Glomerular visceral epithelial cell (primary cell): ENCODE measurements at regions not wholly inside any gene's neighbourhood (a gene's known extent, or its start where the extent isn't known, plus 50 kb on each side); places are given as distances from the start of the nearest gene placed in this dataset.

ENCODE experiments used
- DNase-seq: peaks from one replicate; pipeline ENCODE4 v3.0.0-alpha.2; 2016; ENCODE audit errors: extremely low spot score

DNA sequence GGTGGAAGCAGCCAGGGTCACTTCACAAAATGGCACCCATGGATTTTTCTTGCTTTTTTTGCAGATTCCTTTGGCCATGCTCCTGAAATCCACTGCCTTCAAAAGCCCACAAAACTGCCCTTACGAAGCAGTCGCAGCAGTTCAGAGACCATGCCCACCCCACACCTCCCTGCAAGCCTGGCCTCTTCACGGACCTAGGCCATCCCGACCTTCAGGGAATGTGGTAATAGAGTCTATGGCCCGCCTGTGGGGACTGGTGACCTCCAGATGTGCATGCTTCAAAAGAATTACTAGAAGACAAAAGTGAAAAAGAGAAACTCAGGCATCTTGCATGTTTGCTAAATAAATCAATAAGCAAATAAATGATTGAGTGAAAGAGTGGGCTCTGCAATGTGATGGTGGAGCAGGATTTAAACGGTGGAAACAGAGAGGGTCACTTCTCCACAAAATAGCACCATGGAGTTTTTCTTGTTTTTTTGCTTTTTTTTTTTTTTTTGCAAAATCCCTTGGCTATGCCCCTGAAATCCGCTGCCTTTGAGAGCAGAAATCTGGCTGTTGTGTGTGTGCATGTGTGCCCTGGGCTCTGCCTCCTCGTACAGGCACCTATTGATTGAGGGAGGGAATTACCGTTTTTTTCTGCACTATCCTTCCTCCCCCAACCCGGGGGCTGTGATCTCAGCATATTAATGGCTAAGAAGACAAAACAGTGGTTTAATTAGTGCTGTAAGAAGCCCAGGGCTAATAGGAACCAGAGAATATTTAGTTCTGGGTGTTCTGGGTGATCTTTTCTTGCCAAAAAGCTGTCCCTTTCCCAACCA lies 107.4 kb downstream of the PXDC1 start:
- DNase-seq = no peak

- no peak for DNase-seq
These were observed 110.6 kb downstream of the PXDC1 start for GRCh38 chr6:3640868-3641267.

- no peak for DNase-seq
These were observed 112.9 kb downstream of the PXDC1 start for GRCh38 chr6:3638662-3639061.

- DNase-seq = no peak
These were observed 115.5 kb downstream of the PXDC1 start for GRCh38 chr6:3636060-3636459.

DNA sequence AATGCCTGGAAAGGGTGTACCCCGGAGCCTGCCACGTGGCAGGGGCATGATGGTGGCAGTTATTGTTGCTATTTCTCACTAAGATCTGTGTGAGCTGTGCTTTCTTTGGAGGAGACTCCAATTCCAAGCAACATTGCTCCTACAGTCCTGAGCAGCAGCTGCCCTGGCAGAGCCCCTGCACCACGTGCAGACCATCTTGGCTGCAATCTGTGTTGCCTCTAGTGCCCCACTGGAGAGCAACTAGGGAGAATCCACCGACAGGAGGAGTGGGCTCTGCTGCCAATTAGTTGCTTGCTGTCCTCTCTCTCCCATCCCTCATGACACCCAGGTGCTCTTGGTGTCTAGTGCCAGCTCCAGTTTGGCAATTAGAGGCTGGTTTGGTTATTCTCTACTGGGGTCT lies 116.0 kb downstream of the PXDC1 start:
- DNase-seq = no peak

- DNase-seq = no peak
These were observed 117.2 kb downstream of the PXDC1 start for GRCh38 chr6:3634280-3634816.

- DNase-seq = no peak
These were observed 117.8 kb downstream of the PXDC1 start for GRCh38 chr6:3633711-3634110.

DNA sequence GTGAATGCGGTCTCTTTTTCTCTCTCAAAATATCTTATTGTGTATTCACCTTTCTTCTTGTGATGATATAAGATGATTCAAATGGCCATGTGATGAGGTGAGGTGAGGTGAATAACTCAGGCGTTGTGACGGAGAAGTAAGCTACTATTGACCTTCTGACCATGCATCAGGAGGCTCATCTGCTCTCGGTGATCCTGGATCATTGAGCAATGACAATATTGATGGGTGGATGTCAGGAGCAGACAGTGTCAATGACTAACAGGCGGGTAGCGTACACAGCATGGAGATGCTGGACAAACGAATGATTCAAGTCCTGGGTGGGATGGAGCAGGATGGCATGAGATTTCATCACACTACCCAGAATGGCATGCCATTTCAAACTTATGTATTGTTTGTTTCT lies 119.6 kb downstream of the PXDC1 start:
- DNase-seq = no peak

GRCh38 chr6:3631186-3631585 lies 120.3 kb downstream of the PXDC1 start:
- no peak for DNase-seq

GRCh38 chr6:3630258-3630835 lies 121.2 kb downstream of the PXDC1 start:
- no peak for DNase-seq

GRCh38 chr6:3627956-3628835 lies 123.3 kb downstream of the PXDC1 start:
- DNase-seq = no peak

DNA sequence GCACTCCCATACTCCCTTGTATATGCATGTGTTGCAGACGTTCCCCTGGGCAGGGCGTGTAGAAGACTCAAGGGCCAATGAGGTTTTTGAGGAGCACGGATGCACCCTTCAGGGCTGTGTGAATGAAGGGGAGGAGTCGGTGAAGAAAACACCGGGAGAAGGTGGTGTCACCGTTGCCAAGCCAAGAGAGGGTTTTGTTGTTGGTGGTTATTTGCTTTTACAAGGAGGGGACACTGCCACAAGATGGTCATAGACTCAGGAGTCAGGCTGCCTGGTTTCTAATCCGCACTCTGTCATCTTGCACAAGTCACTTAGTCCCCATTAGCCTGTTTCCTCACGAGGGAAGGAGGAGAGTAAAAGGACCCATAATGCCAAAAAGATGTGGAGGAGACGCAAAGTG lies 124.0 kb downstream of the PXDC1 start:
- DNase-seq = no peak

- DNase-seq = no peak
These were observed 125.4 kb downstream of the PXDC1 start for GRCh38 chr6:3625980-3626563.

DNA sequence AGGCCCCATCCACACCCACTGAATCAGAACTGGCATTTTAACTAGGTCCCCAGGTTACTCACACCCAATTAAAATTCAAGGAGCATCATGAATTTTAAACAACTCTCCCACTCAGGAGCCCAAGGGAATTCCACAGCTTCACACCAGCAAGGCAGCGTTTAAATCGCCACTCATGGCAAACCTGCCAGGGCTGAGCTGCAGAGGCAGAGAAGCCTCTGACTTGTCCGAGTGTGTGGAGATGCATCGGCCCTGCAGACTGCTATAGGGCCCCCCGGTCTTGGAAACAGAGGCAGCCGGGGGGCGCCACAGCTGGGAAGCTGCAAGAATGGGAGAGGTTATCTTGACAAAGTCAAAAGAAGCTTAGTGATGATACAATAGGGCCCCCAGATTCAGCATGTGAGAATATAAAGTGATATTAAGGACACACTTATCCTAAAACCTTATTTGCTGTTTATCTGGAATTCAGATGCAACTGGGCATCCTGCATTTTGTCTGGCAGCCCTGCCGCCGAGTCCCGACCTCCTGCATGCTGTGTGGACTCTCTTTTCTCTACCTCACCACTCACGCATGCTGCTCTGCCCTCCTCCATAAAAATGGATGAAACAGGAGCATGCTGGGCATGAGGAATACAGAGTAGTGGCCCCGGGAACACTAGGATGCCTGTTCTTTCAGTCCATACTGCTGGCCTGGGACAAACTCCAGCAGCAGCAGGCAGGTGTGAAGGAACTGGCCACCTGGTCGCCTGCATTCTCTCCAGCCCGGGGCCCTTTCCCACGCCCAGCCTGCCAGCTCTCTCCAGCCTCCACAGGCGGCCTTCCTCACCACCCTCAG lies 126.1 kb downstream of the PXDC1 start:
- DNase-seq = no peak

GRCh38 chr6:3624250-3625136 lies 127.0 kb downstream of the PXDC1 start:
- DNase-seq = no peak

GRCh38 chr6:3623451-3624249 lies 127.9 kb downstream of the PXDC1 start:
- no peak for DNase-seq

DNA sequence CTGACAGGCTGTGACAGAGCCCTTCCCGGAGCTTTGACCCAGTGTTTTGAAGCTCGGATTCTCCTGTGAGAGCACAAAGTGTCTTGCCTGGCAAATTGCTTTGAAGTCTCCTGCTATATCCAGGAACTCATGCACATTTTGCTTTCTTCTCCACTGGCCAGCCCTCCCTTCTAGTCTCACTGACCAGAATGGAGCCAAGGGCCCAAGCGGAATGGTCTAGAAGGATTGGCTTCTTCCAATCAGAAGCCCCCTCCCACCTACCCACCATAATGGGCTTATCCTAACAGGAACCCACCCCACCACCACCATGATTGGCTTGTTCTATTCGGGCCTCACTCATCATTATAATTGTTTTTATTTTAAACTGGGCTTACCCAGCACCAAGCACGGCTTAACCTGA lies 130.1 kb downstream of the PXDC1 start:
- no peak for DNase-seq

- no peak for DNase-seq
These were observed 130.6 kb downstream of the PXDC1 start for GRCh38 chr6:3620937-3621336.

DNA sequence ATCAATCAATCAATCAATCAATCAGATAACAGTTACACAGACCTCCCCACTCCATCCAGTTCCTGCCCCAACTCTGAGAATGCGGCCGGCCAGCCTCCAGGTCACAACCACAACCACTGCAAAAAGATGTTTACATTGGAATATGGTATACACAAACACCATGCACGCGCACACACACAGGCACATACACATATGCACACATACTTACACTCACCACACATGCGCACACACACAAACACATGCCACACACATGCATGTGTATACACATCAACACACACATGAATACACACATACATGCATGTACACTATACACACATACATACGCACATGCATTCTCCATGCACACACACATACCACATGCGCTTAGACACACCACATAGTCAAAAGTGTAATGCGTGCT lies 131.1 kb downstream of the PXDC1 start:
- no peak for DNase-seq
